HG02759 (cell line): ENCODE measurements at regions not wholly inside any gene's neighbourhood (a gene's known extent, or its start where the extent isn't known, plus 50 kb on each side); places are given as distances from the start of the nearest gene placed in this dataset.

Experiments used
- ATAC-seq: cut with Tn5 transposase; IDR thresholded peaks from one replicate; pipeline ENCODE4 v1.9.1; 2021; ENCODE audit warnings: mild to moderate bottlenecking, moderate library complexity; ENCODE audit not compliant: unreplicated experiment

DNA sequence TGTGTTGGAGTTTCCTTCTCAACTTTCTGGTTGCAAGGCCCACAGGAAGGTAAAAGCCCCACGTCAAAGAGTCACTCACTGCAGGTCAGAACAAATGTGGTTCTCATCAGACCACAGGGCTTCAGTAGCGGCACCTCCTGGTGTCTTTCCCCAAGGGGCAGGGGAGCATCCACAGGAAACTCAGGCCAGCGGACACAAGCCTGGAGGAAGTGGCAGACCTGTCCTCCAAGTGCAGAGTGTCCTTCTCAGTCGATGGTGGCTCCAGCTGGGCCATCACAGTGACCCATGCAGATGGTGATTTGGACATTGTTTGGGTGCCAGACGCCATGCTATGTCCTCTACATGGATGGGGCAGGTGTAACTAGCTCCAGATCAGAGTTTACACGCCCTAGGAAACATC, 84.9 kb downstream of the ACKR3 start:
- no peak for ATAC-seq

DNA sequence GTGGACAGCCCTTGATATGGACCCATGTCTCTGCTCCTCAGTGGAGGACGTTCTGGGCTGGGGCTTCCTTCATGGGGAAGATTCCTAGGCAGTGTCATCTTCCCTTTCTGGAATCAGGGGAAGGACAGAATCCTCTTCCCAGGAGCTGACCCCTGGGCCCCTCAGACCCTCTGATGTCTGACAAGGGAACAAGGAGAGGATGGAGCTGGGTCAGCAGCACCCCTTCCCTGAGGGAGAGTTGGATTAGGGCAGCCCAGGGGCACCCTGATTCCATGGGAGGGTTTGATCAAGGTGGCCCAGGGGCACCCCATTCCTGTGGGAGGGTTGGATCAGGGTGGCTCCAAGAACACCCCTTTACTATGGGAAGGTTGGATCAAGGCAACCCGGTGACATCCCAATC, 86.5 kb downstream of the ACKR3 start:
- no peak for ATAC-seq

DNA sequence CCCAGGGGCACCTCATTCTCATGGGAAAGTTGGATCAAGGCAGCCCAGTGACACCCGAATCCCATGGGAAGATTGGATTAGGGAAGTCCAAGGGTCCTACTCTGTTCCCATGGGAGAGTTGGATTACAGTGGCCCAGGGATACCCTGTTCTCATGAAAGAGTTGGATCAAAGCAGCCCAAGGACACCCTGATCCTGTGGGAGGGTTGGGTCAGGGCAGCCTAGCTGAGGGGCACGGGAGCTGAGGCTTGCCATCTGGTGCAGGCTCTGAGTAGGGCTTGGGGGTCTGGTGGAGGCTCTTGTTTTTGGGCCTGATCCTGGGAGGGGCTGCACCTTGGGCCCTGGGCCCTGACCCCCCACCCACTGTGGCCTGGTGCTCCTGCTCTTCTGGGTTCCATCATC, 87.1 kb downstream of the ACKR3 start:
- no peak for ATAC-seq

DNA sequence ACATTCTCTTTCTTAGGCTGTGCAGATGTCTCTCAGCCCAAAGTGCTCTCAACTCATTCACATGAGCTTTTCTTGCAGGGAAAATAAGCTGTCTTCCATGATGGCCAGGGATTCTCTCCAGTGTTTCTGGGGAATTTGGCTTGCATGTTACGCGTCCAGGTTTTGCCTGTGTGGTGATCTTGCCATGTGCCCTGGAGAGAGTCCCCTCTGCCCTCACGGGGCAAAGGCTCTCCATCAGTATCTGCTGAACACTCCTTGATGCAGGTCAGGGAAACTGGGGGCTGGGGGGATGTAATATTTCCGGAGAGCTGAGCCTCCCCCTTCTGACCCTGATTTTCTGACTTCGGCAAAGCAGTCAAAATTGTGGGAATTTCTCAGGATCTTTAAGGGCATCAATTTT, 87.6 kb downstream of the ACKR3 start:
- ATAC-seq: no peak

DNA sequence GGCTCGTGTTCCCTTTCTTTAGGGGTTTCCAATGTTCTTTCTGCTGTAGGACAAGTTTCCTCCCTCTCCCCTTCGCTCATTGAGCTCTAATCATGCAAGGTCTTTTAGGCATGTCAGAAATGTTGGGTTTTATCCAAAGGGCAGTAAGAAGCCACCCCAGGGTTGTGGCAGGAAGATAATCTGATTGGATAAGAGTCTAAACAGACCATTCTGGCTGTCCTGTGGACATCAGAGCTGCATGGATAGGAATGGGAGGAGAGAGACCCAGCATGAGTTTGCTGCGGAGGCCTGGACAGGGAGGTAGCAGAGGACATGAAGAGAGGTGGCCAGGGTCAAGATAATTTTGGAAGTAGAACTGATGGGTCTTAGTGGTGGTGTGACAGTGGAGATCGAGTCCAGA, 88.2 kb downstream of the ACKR3 start:
- no peak for ATAC-seq

DNA sequence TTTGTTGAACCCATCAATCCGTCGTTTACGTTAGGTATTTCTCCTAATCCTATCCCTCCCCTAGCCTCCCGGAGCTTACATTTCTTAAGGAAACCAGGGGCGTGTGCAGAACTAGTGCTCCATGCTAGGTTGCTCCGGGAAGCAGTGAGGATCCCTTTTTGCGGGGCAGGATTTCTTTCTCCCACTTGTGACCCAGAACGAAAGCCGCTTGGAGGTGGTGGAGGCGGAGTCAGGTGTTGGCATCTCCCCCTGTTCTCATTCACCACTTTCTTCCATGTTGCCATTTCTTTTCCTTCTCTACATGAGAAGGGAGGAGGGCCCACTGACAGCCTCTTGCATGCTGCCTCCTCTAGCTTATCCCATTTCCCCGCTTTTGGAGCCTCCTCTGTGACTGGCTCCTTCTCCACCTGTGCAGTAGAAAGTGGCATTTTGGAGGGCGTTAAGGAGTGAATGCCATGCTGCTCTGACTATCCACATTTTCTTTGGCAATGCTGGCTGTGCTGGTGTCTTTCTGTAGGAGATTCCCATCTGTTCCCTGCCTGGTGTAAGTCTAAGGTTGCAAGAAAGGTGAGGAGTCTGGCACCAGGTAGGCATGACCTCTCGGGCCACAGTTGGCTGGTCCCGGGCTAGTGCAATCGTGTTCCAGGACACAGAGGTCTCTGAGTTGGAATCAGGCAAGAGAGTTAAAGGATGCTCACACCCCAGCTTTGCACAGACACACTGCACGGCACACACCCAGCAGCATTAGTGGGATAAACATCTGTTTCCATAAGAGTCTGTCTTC, 89.5 kb downstream of the ACKR3 start:
- ATAC-seq: no peak

DNA sequence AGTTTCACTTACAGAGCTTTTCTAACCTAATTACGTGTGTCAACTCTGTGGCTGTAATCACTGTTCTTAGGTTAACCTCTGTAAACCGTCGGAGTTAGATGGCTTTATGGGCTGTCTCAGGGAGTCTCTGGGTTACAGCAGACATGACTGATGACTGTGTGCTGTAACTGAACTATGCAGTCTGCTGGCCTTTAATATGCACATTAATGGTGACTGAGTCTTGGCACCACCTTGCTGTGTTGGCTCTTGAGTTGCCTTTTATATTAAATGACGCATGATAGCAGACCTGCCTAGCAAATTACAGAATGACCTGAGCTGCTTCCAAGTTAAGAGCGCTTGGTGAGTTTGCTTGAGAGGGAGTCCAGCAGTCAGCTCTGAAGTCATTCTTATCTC, 90.1 kb downstream of the ACKR3 start:
- no peak for ATAC-seq

DNA sequence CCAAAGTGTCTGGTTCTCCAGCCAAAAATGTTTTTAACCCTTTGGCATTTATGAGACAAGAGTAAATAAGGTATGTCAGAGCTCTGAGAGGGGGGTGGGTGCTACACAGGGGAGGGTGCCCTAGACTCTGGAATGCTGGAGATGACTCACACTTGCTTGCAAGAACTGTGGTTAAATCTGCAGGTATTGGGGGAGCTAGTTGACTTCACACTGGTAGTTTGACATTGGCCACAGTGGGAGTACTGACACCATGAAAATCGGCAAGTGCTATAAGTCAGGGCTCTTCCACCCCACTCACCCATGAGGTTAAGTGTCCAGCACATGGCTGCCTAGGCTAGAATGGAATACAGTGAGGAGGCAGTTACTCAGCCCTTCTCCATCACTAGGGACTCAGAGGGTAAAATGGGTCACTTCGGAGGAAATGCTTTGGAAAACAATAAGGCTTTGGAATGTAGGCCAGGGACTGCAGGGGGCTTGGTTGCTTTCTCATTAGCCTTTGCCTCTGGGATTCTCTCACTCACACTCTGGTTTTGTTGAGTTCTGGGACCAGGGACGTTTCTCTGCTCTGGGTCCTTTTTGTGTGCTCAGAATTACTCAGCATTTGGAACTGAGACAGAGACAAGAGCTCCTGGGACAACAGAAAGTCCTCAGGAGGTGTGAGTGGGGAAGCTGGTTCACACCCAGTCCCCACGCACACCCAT, 91.6 kb downstream of the ACKR3 start:
- no peak for ATAC-seq

DNA sequence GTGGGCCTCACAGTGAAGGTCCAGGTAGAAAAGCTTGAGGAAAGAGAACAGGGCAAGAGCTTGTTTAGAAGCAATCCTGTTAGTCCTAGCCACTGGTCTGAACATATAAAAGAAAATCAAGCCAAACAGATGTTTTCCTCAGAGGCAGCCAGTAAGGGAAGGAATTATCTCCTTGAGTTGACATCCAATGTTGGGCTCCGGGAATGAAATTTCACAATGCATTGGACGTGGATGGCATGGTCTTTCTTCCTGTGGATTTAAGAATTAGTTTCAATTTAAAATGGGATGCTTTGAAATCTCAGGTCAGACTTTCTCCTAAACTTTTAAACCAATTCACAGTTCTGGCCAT, 92.1 kb downstream of the ACKR3 start:
- ATAC-seq: no peak

DNA sequence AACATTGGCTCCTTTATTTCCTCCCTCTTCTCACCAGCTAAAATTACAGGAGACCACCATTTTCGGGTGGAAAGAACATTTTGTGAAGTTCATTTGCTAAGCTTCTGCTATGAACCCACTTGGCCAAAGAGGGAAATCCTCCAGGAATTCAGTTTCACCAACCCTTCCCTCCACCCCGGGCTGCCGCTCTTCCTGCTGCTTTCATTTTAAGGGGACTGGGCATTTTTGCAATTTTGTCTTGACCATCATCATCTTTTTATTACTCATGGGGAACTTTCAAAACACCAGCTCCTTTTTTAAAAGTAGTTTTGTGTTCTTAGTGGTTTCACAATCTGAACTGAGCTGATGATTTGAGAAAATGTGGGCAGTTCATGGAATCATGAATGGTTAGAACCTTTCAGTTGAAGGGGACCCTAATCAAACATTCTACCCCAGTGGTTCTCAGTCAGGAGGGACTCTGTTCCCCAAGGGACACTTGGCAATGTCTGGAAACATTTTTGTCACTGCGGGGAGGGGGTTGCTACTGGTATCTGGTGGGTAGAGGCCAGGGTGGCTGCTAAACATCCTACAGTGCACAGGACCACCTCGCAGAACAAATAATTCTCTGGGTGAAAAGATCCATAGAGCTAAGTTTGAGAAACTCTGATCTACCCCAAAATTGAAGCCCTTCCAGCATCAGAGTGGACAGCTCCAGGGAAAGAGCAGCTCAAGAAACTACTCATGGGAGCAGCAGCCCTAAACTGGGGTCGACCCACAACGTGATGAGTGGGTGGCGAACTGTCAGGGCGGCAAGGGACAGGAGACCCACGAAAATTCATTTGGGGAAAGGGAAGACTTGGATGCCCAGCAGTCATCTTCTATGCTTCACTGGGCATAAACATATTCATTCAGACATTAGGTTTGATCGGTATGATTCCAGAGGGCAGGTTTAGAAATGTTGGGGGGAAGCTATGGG, 92.9 kb downstream of the ACKR3 start:
- no peak for ATAC-seq

DNA sequence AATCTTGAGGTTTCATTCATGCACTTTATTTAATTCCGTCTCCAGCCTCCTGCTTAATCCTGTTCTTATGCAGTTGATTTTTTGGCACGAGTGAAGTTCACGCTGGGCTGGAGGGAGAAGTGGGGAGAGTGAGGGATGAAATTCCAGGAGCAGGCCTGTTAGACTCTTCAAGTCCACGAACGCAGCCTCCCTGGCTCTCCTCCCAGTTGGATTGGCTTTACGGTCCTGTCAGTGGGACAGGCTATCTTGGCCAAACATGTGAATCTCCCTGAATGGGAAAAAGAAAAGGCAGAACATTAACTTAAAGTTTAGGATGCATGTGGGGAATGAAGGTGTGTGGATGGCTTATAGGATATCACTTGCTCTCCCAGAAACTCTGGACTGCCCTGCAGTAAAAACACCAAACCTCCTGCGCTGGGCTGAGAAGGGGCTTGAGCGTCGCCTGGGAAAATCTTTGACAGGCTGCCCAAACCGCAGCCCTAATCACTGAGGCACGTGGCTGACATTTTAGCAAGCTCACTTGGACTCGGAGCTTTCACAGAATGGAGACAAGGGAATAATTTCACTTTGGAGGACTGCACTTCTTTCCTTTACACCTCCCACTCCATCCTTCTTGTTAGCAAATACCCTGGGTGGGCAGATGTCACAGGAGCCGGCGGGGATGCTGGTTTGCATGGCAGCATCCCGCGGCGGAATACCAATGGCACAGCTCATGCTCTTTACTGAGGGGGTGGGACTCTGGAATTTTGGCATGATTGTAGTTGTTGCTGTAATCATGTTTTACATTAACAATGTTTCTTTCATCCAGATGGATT, 93.9 kb downstream of the ACKR3 start:
- no peak for ATAC-seq

DNA sequence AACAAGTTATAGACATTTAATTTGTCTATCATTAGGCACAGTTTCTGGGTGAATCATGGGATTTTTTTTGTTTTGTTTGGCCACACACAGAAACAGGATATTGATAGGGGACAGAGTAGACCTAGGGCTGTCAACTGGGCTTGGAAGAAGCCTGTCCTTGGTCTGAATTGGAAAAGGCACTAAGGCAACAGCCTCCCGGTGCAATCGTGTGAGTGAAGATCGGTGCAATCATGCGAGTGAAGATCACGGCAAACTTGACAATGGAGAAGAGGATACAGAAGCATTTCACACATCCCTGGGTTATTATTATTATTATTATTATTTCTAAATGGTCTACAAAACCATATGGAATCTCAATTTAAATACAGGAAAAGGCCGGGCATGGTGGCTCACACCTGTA, 94.5 kb downstream of the ACKR3 start:
- no peak for ATAC-seq

DNA sequence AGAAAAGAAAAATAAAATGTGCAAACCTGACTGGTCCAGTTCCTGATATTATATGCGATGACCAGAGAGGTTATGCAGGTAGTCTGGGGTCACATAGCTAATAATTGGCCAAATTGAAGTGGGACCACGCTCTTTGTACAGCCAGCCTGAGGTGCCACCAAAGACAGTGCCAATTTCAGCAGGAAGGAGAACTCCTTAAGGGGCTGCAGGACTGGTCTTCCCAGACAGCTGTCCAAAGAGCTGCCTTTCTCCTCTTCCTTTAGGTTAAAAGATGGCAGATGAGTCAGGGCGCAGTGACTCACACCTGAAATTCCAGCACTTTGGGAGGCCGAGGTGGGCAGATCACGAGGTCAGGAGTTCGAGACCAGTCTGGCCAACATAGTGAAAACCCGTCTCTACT, 95.5 kb downstream of the ACKR3 start:
- no peak for ATAC-seq

DNA sequence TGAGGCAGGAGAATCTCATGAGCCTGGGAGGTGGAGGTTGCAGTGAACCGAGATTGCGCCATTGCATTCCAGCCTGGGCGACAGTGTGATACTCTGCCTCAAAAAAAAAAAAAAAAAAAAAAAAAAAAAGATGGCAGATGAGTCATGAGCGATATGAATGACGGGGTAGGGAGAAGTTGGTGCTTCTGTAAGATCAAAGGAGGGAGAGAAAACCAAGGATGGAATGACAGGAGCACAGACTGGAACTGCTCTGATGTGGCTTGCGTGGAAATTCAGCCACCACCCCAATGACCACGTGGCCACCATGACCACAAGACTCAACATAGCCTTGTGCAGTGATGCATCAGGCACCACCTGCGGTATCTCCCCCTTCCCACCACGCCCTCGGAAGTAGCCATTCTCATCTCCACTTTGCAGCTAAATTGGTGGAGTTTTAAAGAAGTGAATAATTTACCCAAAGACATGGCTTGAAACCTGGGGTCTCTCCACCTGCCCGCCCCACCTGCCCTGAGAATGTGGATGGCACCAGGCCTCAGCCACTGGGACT, 96.0 kb downstream of the ACKR3 start:
- ATAC-seq: no peak

DNA sequence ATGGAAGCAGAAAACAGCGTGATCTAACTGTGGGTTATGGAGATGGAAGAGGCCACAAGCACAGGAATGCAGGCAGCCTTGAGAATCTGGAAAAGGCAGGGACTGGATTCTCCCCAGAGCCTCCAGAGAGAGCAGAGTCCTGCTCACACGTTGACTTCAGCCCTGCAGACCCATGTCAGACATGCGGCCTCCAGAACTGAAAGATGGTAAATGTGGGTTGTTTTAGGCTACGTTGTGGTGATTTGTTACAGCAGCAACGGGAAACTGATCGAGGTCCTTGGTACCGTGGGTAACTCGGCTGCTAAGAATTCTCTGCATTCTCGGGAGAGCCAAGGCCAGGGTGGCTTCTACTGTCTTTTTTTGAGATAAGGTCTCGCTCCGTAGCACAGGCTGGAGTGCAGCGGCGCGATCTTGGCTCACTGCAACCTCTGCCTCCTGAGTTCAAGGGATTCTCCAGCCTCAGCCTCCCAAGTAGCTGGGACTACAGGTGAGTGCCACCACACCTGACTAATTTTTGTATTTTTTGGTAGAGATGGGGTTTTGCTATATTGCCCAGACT, 97.1 kb downstream of the ACKR3 start:
- no peak for ATAC-seq

DNA sequence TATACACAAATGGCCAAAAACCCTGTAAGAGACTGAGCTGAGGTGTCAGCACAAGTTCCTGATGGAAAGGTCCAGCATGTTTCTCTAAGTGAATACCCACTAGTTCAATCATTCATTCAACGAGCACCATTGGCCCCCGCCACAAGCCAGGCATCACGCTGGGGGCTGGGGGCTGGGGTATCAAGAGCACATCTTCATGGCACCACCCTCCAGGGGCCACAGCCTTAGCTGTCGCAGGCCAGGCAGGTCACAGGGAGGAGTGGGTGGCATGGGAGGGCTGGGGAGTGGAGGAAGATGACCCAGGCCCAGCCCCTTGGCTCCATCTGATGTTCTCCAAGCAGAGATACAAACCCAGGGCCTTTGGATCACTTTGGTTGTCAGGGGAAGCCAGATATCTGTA, 97.9 kb downstream of the ACKR3 start:
- no peak for ATAC-seq

DNA sequence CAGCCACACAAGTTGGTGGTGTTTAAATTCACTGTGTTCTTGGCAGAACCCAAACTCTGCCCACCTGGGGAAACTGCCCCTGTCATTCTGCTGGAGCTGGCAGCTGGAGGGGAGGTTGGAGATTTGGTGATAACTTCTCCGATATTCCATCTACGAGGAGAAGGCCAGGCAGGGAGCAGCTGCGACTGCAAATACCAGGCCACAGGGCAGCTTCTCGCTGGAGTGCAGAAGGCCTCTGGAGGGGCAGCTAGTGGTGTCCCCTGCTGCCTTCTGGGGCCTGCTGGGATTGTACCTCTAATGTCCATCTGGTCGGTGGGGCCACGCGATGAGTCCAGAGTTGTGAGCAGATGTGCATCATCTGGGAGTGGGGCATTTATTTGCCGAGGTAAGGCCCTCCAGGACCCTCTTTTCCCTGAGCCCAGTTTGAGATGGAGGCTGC, 98.9 kb downstream of the ACKR3 start:
- no peak for ATAC-seq

DNA sequence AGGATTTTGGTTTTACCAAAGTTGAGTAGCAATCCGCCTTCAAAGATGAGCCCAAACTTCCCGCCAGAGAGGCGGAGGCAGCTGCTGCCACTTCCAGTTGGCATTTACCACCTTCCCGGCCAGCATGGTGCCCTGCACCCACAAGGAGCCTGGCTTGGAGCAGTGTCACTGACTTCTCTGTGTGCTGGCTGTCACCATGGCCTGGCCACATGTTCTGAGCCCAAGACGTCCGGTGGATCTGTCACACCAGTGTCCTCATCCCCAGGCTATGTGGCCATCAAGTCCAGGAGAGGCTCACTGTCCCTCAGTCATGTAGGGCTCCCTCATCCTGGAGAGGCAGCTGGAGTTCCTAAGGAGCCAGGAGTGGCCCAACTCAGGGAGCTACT, 100.6 kb downstream of the ACKR3 start:
- ATAC-seq: no peak

DNA sequence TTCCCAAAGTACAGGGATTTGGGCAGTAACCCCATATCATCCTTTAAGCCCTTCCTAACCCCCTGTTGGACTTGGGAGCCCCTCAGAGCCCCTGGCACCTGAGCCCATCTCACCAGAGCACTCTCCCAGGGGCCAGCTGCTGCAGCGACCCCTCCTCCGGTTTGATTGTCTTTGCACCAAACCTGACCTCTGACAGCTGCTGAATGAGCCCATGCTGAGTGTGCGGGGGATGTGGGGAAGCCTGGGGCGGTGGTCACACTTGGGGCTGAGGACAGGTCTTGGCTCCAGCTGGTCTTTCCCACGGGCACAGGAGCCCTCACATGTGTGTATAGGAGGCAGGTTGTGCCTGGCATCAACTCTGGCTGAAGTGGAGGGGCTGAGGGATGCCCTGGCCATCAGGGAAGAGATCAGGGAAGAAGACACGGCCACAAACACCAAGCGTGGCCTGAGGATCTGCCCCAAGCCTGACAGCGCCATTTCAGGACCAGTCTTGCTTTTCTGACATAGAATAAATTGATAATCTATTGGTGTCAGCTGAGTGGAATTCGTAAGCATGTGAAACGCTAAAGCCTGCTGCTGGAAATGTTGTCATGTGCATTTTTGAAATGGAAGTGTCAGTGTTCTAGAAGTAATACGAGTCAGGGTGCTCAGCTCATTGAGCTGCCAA, 102.4 kb downstream of the ACKR3 start:
- no peak for ATAC-seq

DNA sequence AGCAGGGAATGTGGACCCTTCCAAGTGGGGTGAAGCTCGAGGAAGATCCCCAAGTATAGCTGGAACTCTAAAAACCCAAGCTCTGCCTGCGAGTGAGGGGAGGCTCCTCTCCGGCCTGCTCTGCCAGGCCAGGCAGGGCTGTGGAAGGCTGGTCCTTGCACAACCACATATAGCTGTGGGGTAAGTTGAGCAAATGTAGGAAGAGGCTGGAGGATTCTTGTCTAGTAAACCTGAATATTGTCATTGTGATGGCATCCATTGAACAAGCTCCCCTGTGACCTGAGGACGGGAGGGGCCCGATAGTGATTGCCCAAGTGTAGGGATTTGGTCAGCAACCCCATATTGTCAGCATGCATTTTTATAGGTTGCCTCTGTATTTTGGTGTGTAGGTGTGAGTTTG, 103.0 kb downstream of the ACKR3 start:
- ATAC-seq: no peak
